H1 (cell line): ENCODE measurements at regions not wholly inside any gene's neighbourhood (a gene's known extent, or its start where the extent isn't known, plus 50 kb on each side); places are given as distances from the start of the nearest gene placed in this dataset.

ENCODE experiments used
- CTCF ChIA-PET: fragments of 300-600 bp; sonication (Branson Sonifier 250); formaldehyde crosslinking; loops from one replicate; lab custom pipeline; 2021; ENCODE audit not compliant: partially characterized antibody; lab: Charles Lee
- POLR2A ChIA-PET: fragments of 300-600 bp; sonication (Branson Sonifier 250); formaldehyde crosslinking; loops from one replicate; lab custom pipeline; 2021; ENCODE audit warnings: inconsistent platforms; ENCODE audit not compliant: partially characterized antibody; lab: Charles Lee
- DNase-seq, 2 experiments: peaks; one replicate each; pipeline versions ENCODE4 v3.0.0 to v3.0.0-alpha.2; 2010 to 2022; ENCODE audit warnings: low spot score in 2 of 2, low read depth in 1 of 2, mixed read lengths in 1 of 2
- FAIRE-seq: peaks from 2 replicates; lab custom pipeline; 2011; peaks lifted over from hg19 to GRCh38; lab: Jason Lieb, UNC
- H2AFZ ChIP-seq: 2 replicates; pipeline ENCODE4 v1.8.1; 2012; ENCODE audit warnings: low read length, inconsistent platforms
- H2AK5ac ChIP-seq: 2 replicates; pipeline ENCODE4 v1.6.1; 2013; ENCODE audit warnings: low read depth, low read length
- H2BK120ac ChIP-seq: replicated peaks from 2 replicates; pipeline ENCODE3; 2013; ENCODE audit warnings: low read depth, low read length, inconsistent platforms
- H2BK12ac ChIP-seq: 2 replicates; pipeline ENCODE4 v1.6.1; 2013; ENCODE audit warnings: low read depth, low read length
- H2BK15ac ChIP-seq: 2 replicates; pipeline ENCODE4 v1.6.1; 2013; ENCODE audit warnings: low read length
- H2BK20ac ChIP-seq: 2 replicates; pipeline ENCODE4 v1.6.1; 2013; ENCODE audit warnings: low read length
- H2BK5ac ChIP-seq: 2 replicates; pipeline ENCODE4 v1.6.1; 2013; ENCODE audit warnings: low read depth, low read length
- H3K14ac ChIP-seq: 2 replicates; pipeline ENCODE4 v1.6.1; 2013; ENCODE audit warnings: inconsistent platforms; ENCODE audit not compliant: insufficient read length
- H3K18ac ChIP-seq: 2 replicates; pipeline ENCODE4 v1.6.1; 2013; ENCODE audit warnings: low read length; ENCODE audit errors: extremely low read depth
- H3K23ac ChIP-seq: 2 replicates; pipeline ENCODE4 v1.6.1; 2013; ENCODE audit warnings: inconsistent platforms; ENCODE audit not compliant: insufficient read length
- H3K23me2 ChIP-seq: 2 replicates; pipeline ENCODE4 v1.6.1; 2013; ENCODE audit warnings: low read depth, low read length
- H3K27ac ChIP-seq: 2 replicates; pipeline ENCODE4 v1.6.1; 2011; ENCODE audit warnings: low read depth, low read length, inconsistent platforms
- H3K27me3 ChIP-seq, 4 experiments: replicated peaks in 1 of 4; 1 replicate in 1 of 4; 2 replicates in 3 of 4; pipeline versions ENCODE4 v1.6.1 to v1.8.1; 2011 to 2013; ENCODE audit warnings: low read length in 3 of 4, mild to moderate bottlenecking in 3 of 4, inconsistent platforms in 2 of 4, mixed read lengths in 2 of 4, moderate library complexity in 1 of 4; ENCODE audit not compliant: control insufficient read depth in 3 of 4, insufficient read depth in 3 of 4; ENCODE audit errors: extremely low read depth in 1 of 4
- H3K36me3 ChIP-seq, 4 experiments: 2 replicates each; pipeline versions ENCODE4 v1.6.1 to v1.8.1; 2011 to 2013; ENCODE audit warnings: mild to moderate bottlenecking in 4 of 4, low read length in 3 of 4, moderate library complexity in 2 of 4, control low read depth in 1 of 4, inconsistent platforms in 1 of 4; ENCODE audit not compliant: insufficient read depth in 4 of 4, control insufficient read depth in 2 of 4
- H3K4ac ChIP-seq: replicated peaks from 2 replicates; pipeline ENCODE3; 2013; ENCODE audit warnings: low read length, low read depth, mixed read lengths, inconsistent platforms; ENCODE audit not compliant: insufficient read length
- H3K4me1 ChIP-seq, 4 experiments: replicated peaks in 1 of 4; 1 replicate in 1 of 4; 2 replicates in 3 of 4; pipeline versions ENCODE4 v1.6.1 to v1.8.1; 2011 to 2013; ENCODE audit warnings: low read length in 3 of 4, inconsistent platforms in 2 of 4, mixed read lengths in 1 of 4; ENCODE audit not compliant: insufficient read depth in 4 of 4, control insufficient read depth in 3 of 4
- H3K4me2 ChIP-seq, 2 experiments: 2 replicates each; pipeline versions ENCODE4 v1.6.1 to v1.8.1; 2011 to 2013; ENCODE audit warnings: low read depth in 2 of 2, low read length in 2 of 2, control low read depth in 1 of 2, inconsistent platforms in 1 of 2, mild to moderate bottlenecking in 1 of 2; ENCODE audit not compliant: insufficient read depth in 1 of 2
- H3K4me3 ChIP-seq, 4 experiments: fragments of 200-600, 300-600 bp in 1 of 4; sonication (generic), shearing (Covaris generic), sonication (Bioruptor Twin) in 1 of 4; 2 replicates each; pipeline versions ENCODE4 v1.5.1 to v1.8.1; 2011 to 2016; ENCODE audit warnings: low read length in 4 of 4, low read depth in 3 of 4, control low read depth in 2 of 4, inconsistent platforms in 2 of 4, mild to moderate bottlenecking in 2 of 4, mixed read lengths in 1 of 4, moderate library complexity in 1 of 4; ENCODE audit not compliant: insufficient read depth in 2 of 4; ENCODE audit errors: extremely low read depth in 1 of 4
- H3K56ac ChIP-seq: replicated peaks from 2 replicates; pipeline ENCODE3; 2013; ENCODE audit warnings: low read depth, mild to moderate bottlenecking, mixed read lengths, low read length, inconsistent platforms; ENCODE audit not compliant: insufficient read length
- H3K79me1 ChIP-seq: 2 replicates; pipeline ENCODE4 v1.6.1; 2013; ENCODE audit warnings: low read depth, low read length, control low read depth
- H3K79me2 ChIP-seq, 2 experiments: 2 replicates each; pipeline versions ENCODE4 v1.6.1 to v1.8.1; 2012 to 2013; ENCODE audit warnings: low read length in 2 of 2, mild to moderate bottlenecking in 2 of 2, inconsistent platforms in 1 of 2; ENCODE audit not compliant: insufficient read depth in 2 of 2, control insufficient read depth in 1 of 2
- H3K9ac ChIP-seq, 4 experiments: replicated peaks in 1 of 4; 1 replicate in 1 of 4; 2 replicates in 3 of 4; pipeline versions ENCODE4 v1.6.1 to v1.8.1; 2011 to 2013; ENCODE audit warnings: low read depth in 3 of 4, low read length in 3 of 4, control low read depth in 2 of 4, mild to moderate bottlenecking in 2 of 4, moderate library complexity in 2 of 4, inconsistent platforms in 1 of 4; ENCODE audit errors: extremely low read depth in 1 of 4
- H3K9me3 ChIP-seq, 2 experiments: 2 replicates each; pipeline versions ENCODE4 v1.6.1 to v1.8.1; 2012 to 2013; ENCODE audit warnings: mild to moderate bottlenecking in 2 of 2, moderate library complexity in 2 of 2, control low read depth in 1 of 2, inconsistent platforms in 1 of 2, low read depth in 1 of 2, low read length in 1 of 2, mixed read lengths in 1 of 2; ENCODE audit not compliant: insufficient read depth in 2 of 2
- H4K20me1 ChIP-seq, 2 experiments: replicated peaks in 1 of 2; 2 replicates each; pipeline versions ENCODE3 to v1.8.1; 2011 to 2013; ENCODE audit warnings: inconsistent platforms in 2 of 2, low read length in 2 of 2, mild to moderate bottlenecking in 1 of 2; ENCODE audit not compliant: insufficient read depth in 2 of 2, control insufficient read depth in 1 of 2
- H4K5ac ChIP-seq: 2 replicates; pipeline ENCODE4 v1.6.1; 2013; ENCODE audit warnings: low read length, low read depth, mixed read lengths, inconsistent platforms; ENCODE audit not compliant: insufficient read length
- H4K8ac ChIP-seq: 2 replicates; pipeline ENCODE4 v1.8.0; 2013; ENCODE audit warnings: mild to moderate bottlenecking, moderate library complexity, low read length, inconsistent platforms; ENCODE audit not compliant: insufficient read depth; ENCODE audit errors: extremely low read depth
- H4K91ac ChIP-seq: replicated peaks from 2 replicates; pipeline ENCODE3; 2013; ENCODE audit warnings: low read length, mixed read lengths, inconsistent platforms; ENCODE audit not compliant: insufficient read length
- ASH2L ChIP-seq: fragments of 200-600, 300-600 bp; sonication (generic); IDR thresholded peaks from one replicate; pipeline ENCODE4 v1.7.1; 2017; ENCODE audit warnings: low read length
- CBX8 ChIP-seq: fragments of 300-800, 300-1000 bp; sonication (generic); IDR thresholded peaks from 2 replicates; pipeline ENCODE4 v1.7.1; 2016; ENCODE audit warnings: low read depth, low read length, borderline replicate concordance
- CREB1 ChIP-seq: IDR thresholded peaks from 2 replicates; pipeline ENCODE4 v1.6.1; 2012; ENCODE audit warnings: inconsistent platforms
- E2F6 ChIP-seq: IDR thresholded peaks from 2 replicates; pipeline ENCODE4 v1.6.1; 2012; ENCODE audit warnings: inconsistent platforms
- GABPA ChIP-seq: IDR thresholded peaks from 2 replicates; pipeline ENCODE4 v1.6.1; 2011; ENCODE audit warnings: mild to moderate bottlenecking, low read length, moderate library complexity, borderline replicate concordance; ENCODE audit not compliant: insufficient read depth
- KDM1A ChIP-seq: fragments of 200-600, 300-600 bp; sonication (generic); IDR thresholded peaks from 2 replicates; pipeline ENCODE4 v1.7.1; 2016; ENCODE audit warnings: mild to moderate bottlenecking, low read length, borderline replicate concordance
- NRF1 ChIP-seq: IDR thresholded peaks from 2 replicates; pipeline ENCODE4 v1.6.1; 2011; ENCODE audit warnings: mild to moderate bottlenecking, low read depth, low read length, improper control_type of control experiment
- PHF8 ChIP-seq: fragments of 200-600 bp; sonication (generic); conservative IDR thresholded peaks from 2 replicates; pipeline ENCODE4 v1.7.1; 2012; ENCODE audit warnings: low read depth, mild to moderate bottlenecking, inconsistent platforms, low read length, moderate library complexity
- POU5F1 ChIP-seq: IDR thresholded peaks from 2 replicates; pipeline ENCODE4 v1.6.1; 2011; ENCODE audit warnings: low read depth, mild to moderate bottlenecking, low read length, moderate library complexity
- RBBP5 ChIP-seq: IDR thresholded peaks from 2 replicates; pipeline ENCODE4 v1.7.1; 2012; ENCODE audit warnings: low read depth, mild to moderate bottlenecking, inconsistent platforms, low read length, moderate library complexity, borderline replicate concordance
- SIRT6 ChIP-seq: IDR thresholded peaks from one replicate; pipeline ENCODE4 v1.7.1; 2012; ENCODE audit warnings: low read length, inconsistent platforms
- SIX5 ChIP-seq: IDR thresholded peaks from 2 replicates; pipeline ENCODE4 v1.6.1; 2011; ENCODE audit warnings: mild to moderate bottlenecking, low read depth, low read length
- TAF7 ChIP-seq: optimal IDR thresholded peaks from 2 replicates; pipeline ENCODE3; 2011; ENCODE audit warnings: low read depth, mild to moderate bottlenecking, inconsistent platforms, low read length, moderate library complexity, borderline replicate concordance
- WGBS, 2 experiments: shearing (Covaris generic) in 1 of 2; methylation state at CpG; one replicate each; pipeline versions ENCODE4 v1.1.6 to v1.1.7; 2013 to 2015; ENCODE audit warnings: low lambda C conversion rate in 2 of 2, mixed read lengths in 2 of 2, inconsistent platforms in 1 of 2, low coverage in 1 of 2, missing lambda C conversion rate in 1 of 2; ENCODE audit not compliant: insufficient replicate concordance in 2 of 2, insufficient coverage in 1 of 2, insufficient read length in 1 of 2; ENCODE audit errors: extremely low coverage in 1 of 2, missing lambda C conversion rate in 1 of 2; 5-methylcytosine and 5-hydroxymethylcytosine counted together

- Histone ChIP-seq H3K4ac (no peak overlapping the region), H3K27me3 (no peaks in the 10 kb centered on the region), H3K18ac (no peak overlapping the region), H4K20me1 (no peaks in the 10 kb centered on the region), H4K91ac (no peak overlapping the region), H2BK5ac (no peak overlapping the region), H3K4me1 (peaks cover 3 to 8% (median 6%) of the 10 kb centered on the region in 4 experiments; a peak in 6 of 7 replicates), H2BK15ac (no peak overlapping the region), H2BK120ac (peak overlapping the region; percentile 19), H3K79me2 (peaks cover 0 to 50% of the 10 kb centered on the region in 2 experiments; a peak in 2 of 4 replicates), H2BK20ac (no peak overlapping the region), H3K56ac (no peak overlapping the region), H2BK12ac (no peak overlapping the region), H3K27ac (no peak overlapping the region), H3K23me2 (no peaks in the 10 kb centered on the region), H2AFZ (no peak overlapping the region), H3K4me2 (no peak overlapping the region), H3K36me3 (peaks cover 0 to 5% (median 1%) of the 10 kb centered on the region in 4 experiments; a peak in 1 of 8 replicates), H3K23ac (no peak overlapping the region), H3K9me3 (no peaks in the 10 kb centered on the region; a peak in 1 of 4 replicates), H3K4me3 (no peak overlapping the region), H3K14ac (no peak overlapping the region), H3K9ac (no peak overlapping the region), H3K79me1 (peaks cover 2% of the 10 kb centered on the region; the same call in 1 of the 2 replicates), H4K5ac (no peak overlapping the region), H4K8ac (no peak overlapping the region), H2AK5ac (no peak overlapping the region)
- POLR2A ChIA-PET, result no interaction called here
- DNase-seq (no peak), FAIRE-seq (no peak)
- CTCF ChIA-PET, result interaction anchor here (0.6 kb wide), 1 partner anchor 41 kb away, joined by 6 read pairs; no protein-coding TSS in a partner anchor
- WGBS, 2 experiments, result 88% methylated on average over 3 of the region's 3 CpGs; no CpG with 5 or more reads in 1 of the 2 experiments
- no peak for TF ChIP-seq TAF7
- no peak for TF ChIP-seq KDM1A
- no peak for TF ChIP-seq NRF1
- no peak for TF ChIP-seq ASH2L
- no peak for TF ChIP-seq E2F6
- no peak for TF ChIP-seq POU5F1
- TF ChIP-seq PHF8, result no peak
- no peak for TF ChIP-seq SIRT6
- TF ChIP-seq CBX8, result no peak
- no peak for TF ChIP-seq CREB1
- TF ChIP-seq SIX5, result no peak
- no peak for TF ChIP-seq RBBP5
- TF ChIP-seq GABPA, result no peak
Observed at GRCh38 chr14:89508863-89509262, 91.8 kb upstream of the FOXN3 start.
